HUES48 (cell line): ENCODE measurements at regions not wholly inside any gene's neighbourhood (a gene's known extent, or its start where the extent isn't known, plus 50 kb on each side); places are given as distances from the start of the nearest gene placed in this dataset.
"Not testable (repeated sequence)": the region's sequence is repeated elsewhere in the genome, so short reads cannot be mapped to it uniquely, and the experiment has no call there.

Experiments
- H3K27ac ChIP-seq: one replicate; pipeline ENCODE4 v1.7.0; 2013; ENCODE audit warnings: low read depth, low read length, inconsistent platforms
- H3K27me3 ChIP-seq: 2 replicates; pipeline ENCODE4 v1.6.1; 2013; ENCODE audit warnings: mild to moderate bottlenecking, low read length; ENCODE audit not compliant: control insufficient read depth, insufficient read depth
- H3K36me3 ChIP-seq: 2 replicates; pipeline ENCODE4 v1.6.1; 2013; ENCODE audit warnings: low read length; ENCODE audit not compliant: control insufficient read depth, insufficient read depth
- H3K4me1 ChIP-seq: 2 replicates; pipeline ENCODE4 v1.6.1; 2013; ENCODE audit warnings: mild to moderate bottlenecking, low read length; ENCODE audit not compliant: control insufficient read depth, insufficient read depth
- H3K4me3 ChIP-seq: 2 replicates; pipeline ENCODE4 v1.5.1; 2013; ENCODE audit warnings: mild to moderate bottlenecking, low read depth, low read length
- H3K9ac ChIP-seq: 2 replicates; pipeline ENCODE4 v1.6.1; 2013; ENCODE audit warnings: mild to moderate bottlenecking, low read depth, low read length, moderate library complexity
- H3K9me3 ChIP-seq: 2 replicates; pipeline ENCODE4 v1.6.1; 2013; ENCODE audit warnings: low read length; ENCODE audit not compliant: control insufficient read depth, insufficient read depth

- not testable (repeated sequence) for H3K4me1 ChIP-seq, H3K36me3 ChIP-seq, H3K27ac ChIP-seq, H3K4me3 ChIP-seq, H3K9ac ChIP-seq, H3K27me3 ChIP-seq
- peaks cover 27% of the 10 kb centered on the region for H3K9me3 ChIP-seq
These were observed 705.7 kb upstream of the FRG1 start for GRCh38 chr4:189234948-189235347.

GRCh38 chr4:189235599-189235998, 705.1 kb upstream of the FRG1 start:
- no peak overlapping the region for H3K9ac ChIP-seq
- H3K27ac ChIP-seq: no peak overlapping the region
- no peak overlapping the region for H3K4me3 ChIP-seq
- no peaks in the 10 kb centered on the region for H3K27me3 ChIP-seq
- no peaks in the 10 kb centered on the region for H3K4me1 ChIP-seq
- no peaks in the 10 kb centered on the region for H3K36me3 ChIP-seq
- H3K9me3 ChIP-seq: peaks cover 27% of the 10 kb centered on the region

- H3K36me3 ChIP-seq, H3K27ac ChIP-seq, H3K4me3 ChIP-seq, H3K4me1 ChIP-seq, H3K9ac ChIP-seq, H3K27me3 ChIP-seq: not testable (repeated sequence)
- peaks cover 27% of the 10 kb centered on the region for H3K9me3 ChIP-seq
These were observed 704.4 kb upstream of the FRG1 start for GRCh38 chr4:189236321-189236720.

- H3K4me3 ChIP-seq: no peak overlapping the region
- no peak overlapping the region for H3K27ac ChIP-seq
- no peaks in the 10 kb centered on the region for H3K4me1 ChIP-seq
- no peaks in the 10 kb centered on the region for H3K36me3 ChIP-seq
- H3K9me3 ChIP-seq: peaks cover 27% of the 10 kb centered on the region
- H3K27me3 ChIP-seq: no peaks in the 10 kb centered on the region
- H3K9ac ChIP-seq: no peak overlapping the region
These were observed 703.3 kb upstream of the FRG1 start for GRCh38 chr4:189237340-189237739.

GRCh38 chr4:189255636-189256035, 685.0 kb upstream of the FRG1 start:
- Histone ChIP-seq H3K36me3 (no peaks in the 10 kb centered on the region), H3K27ac (no peak overlapping the region), H3K4me1 (no peaks in the 10 kb centered on the region), H3K27me3 (no peaks in the 10 kb centered on the region), H3K4me3 (no peak overlapping the region), H3K9me3 (peaks cover 20% of the 10 kb centered on the region), H3K9ac (no peak overlapping the region)

- H3K9me3 ChIP-seq: peaks cover 41% of the 10 kb centered on the region
- H3K27ac ChIP-seq: no peak overlapping the region
- H3K27me3 ChIP-seq: no peaks in the 10 kb centered on the region
- H3K36me3 ChIP-seq: no peaks in the 10 kb centered on the region
- H3K4me3 ChIP-seq: no peak overlapping the region
- H3K4me1 ChIP-seq: no peaks in the 10 kb centered on the region
- no peak overlapping the region for H3K9ac ChIP-seq
These were observed 679.2 kb upstream of the FRG1 start for GRCh38 chr4:189261475-189261874.

- Histone ChIP-seq H3K4me3 (no peak overlapping the region), H3K36me3 (no peaks in the 10 kb centered on the region), H3K9ac (no peak overlapping the region), H3K27me3 (no peaks in the 10 kb centered on the region), H3K4me1 (no peaks in the 10 kb centered on the region), H3K9me3 (peaks cover 35% of the 10 kb centered on the region), H3K27ac (no peak overlapping the region)
These were observed 675.2 kb upstream of the FRG1 start for GRCh38 chr4:189265515-189265914.

- Histone ChIP-seq H3K36me3 (no peaks in the 10 kb centered on the region), H3K9me3 (peaks cover 17% of the 10 kb centered on the region), H3K27me3 (no peaks in the 10 kb centered on the region), H3K9ac (no peak overlapping the region), H3K4me3 (no peak overlapping the region), H3K27ac (no peak overlapping the region), H3K4me1 (no peaks in the 10 kb centered on the region)
These were observed 673.2 kb upstream of the FRG1 start for GRCh38 chr4:189267312-189267965.

- Histone ChIP-seq H3K9ac (no peak overlapping the region), H3K4me3 (no peak overlapping the region), H3K36me3 (no peaks in the 10 kb centered on the region), H3K27me3 (no peaks in the 10 kb centered on the region), H3K27ac (no peak overlapping the region), H3K9me3 (peaks cover 40% of the 10 kb centered on the region), H3K4me1 (no peaks in the 10 kb centered on the region)
These were observed 662.0 kb upstream of the FRG1 start for GRCh38 chr4:189278597-189279165.

- peaks cover 38% of the 10 kb centered on the region for H3K9me3 ChIP-seq
- no peak overlapping the region for H3K9ac ChIP-seq
- no peak overlapping the region for H3K4me3 ChIP-seq
- H3K27me3 ChIP-seq: no peaks in the 10 kb centered on the region
- H3K36me3 ChIP-seq: no peaks in the 10 kb centered on the region
- no peak overlapping the region for H3K27ac ChIP-seq
- H3K4me1 ChIP-seq: no peaks in the 10 kb centered on the region
These were observed 661.5 kb upstream of the FRG1 start for GRCh38 chr4:189279188-189279587.

GRCh38 chr4:189285377-189285776, 655.3 kb upstream of the FRG1 start:
- no peaks in the 10 kb centered on the region for H3K4me1 ChIP-seq

More at GRCh38 chr4:189285377-189285776, 655.3 kb upstream of the FRG1 start:
- Histone ChIP-seq H3K9ac (no peak overlapping the region), H3K27me3 (no peaks in the 10 kb centered on the region), H3K36me3 (no peaks in the 10 kb centered on the region), H3K4me3 (no peak overlapping the region), H3K27ac (no peak overlapping the region), H3K9me3 (peaks cover 29% of the 10 kb centered on the region)
